Eye (tissue), 1 donor: ENCODE measurements at regions not wholly inside any gene's neighbourhood (a gene's known extent, or its start where the extent isn't known, plus 50 kb on each side); places are given as distances from the start of the nearest gene placed in this dataset.
A peak's percentile ranks its signal among the peaks of the same experiment; 100 is the strongest.
"Not testable (repeated sequence)": the region's sequence is repeated elsewhere in the genome, so short reads cannot be mapped to it uniquely, and the experiment has no call there.

Experiments
- DNase-seq: peaks from one replicate; pipeline ENCODE4 v3.0.0-alpha.2; 2015

DNA sequence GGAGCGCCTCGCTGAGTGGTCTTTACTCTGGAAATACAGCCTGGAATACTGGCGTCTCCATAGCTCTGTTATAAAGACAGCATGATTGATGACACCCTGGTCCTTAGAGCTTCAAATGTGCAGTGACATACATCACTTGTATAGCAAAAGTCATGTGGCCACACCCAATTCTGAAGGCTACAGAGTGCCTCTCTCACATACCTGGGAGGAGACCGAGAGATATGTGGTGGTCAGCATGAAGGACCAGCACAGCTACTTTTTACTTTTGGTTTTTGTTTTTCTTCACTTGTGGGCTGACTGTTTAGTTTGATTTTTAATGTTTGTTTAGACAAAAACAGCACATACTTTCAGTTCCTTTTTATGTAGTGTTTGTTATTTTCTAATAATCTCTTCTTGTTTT lies 938.5 kb upstream of the SOX11 start:
- no peak for DNase-seq

DNA sequence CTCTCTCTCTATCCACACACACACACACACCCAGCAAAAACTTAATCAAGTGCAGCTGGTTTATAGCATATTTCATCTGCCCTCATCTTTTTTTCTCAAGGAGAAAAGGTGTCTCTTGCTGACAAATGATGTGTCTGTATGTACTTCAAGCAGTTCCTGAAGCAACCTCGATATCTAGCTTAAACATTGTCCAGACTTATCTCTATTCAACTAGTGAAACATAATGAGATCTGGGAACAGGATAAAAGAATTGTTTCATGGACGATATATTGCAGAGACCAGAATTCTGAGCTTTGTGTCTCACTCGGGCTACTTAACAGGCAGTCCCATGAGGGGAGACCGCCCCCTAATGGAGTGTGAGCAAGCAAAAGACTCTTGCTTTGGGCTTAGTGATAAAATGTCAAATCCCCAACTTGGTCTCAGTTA lies 929.2 kb upstream of the SOX11 start:
- DNase-seq, result peak; percentile 90

- no peak for DNase-seq
Measured at GRCh38 chr2:4765787-4766530, 926.2 kb upstream of the SOX11 start.

- no peak for DNase-seq
Measured at GRCh38 chr2:4775668-4776067, 916.5 kb upstream of the SOX11 start.

GRCh38 chr2:4780679-4781078 lies 911.5 kb upstream of the SOX11 start:
- DNase-seq, result no peak

- no peak for DNase-seq
Measured at GRCh38 chr2:4782647-4783046, 909.5 kb upstream of the SOX11 start.

- peak; percentile 19 for DNase-seq
Measured at GRCh38 chr2:4791488-4791887, 900.7 kb upstream of the SOX11 start.

GRCh38 chr2:4792126-4792525 lies 900.1 kb upstream of the SOX11 start:
- no peak for DNase-seq

- DNase-seq, result no peak
Measured at GRCh38 chr2:4803396-4803795, 888.8 kb upstream of the SOX11 start.

GRCh38 chr2:4814137-4814536 lies 878.0 kb upstream of the SOX11 start:
- not testable (repeated sequence) for DNase-seq

DNA sequence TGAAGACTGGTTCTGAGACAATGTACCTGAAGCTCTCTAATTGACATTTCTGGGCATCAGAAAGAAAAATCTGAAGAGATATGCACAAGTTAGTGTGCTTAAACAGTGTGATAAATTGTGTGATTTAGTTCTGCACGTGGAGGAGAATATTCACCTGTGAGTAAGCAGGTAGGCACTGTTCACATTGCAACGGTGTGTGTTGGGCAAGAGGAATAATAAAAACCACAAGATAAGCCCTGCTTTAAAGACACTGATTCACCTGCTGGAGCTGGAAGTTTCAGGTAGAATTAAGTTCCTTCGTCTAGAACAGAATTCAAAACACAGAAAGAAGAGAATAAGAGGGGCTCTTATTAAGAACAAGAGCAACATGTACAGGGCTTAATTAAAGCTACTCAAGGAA lies 864.3 kb upstream of the SOX11 start:
- DNase-seq, result no peak

DNA sequence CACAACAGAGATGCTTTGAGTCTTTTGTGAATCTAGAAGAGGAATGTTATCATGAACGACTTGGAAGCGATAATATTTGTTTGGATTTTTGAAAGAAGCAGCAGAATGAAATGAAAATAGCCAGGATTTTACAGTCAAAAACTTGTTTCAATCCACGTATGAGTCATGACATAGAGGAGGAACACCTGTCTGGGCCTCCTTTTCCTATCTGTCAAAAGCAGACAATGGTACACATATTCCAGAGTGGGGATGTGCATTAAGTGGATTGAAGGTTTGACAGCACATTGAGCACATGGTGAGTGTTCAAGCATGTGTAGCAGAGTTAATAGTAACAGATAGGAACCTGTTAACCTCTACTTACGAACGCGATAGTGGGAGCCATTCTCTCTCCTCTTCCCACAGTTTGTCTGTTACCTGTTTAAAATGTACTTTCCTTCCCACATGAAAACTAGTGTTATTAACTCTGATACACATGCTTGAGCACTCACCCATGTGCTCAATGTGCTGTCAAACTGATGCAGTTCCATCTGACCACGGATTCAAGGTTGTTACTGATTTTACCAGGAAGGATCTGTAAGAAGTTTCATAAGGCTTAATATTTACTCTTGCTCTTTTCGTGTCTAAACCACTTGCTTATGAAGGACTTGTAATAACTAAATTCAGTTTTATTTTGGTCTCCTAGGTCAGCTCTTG lies 863.4 kb upstream of the SOX11 start:
- no peak for DNase-seq

GRCh38 chr2:4831751-4832150 lies 860.4 kb upstream of the SOX11 start:
- peak; percentile 58 for DNase-seq

- no peak for DNase-seq
Measured at GRCh38 chr2:4832642-4833041, 859.5 kb upstream of the SOX11 start.

DNA sequence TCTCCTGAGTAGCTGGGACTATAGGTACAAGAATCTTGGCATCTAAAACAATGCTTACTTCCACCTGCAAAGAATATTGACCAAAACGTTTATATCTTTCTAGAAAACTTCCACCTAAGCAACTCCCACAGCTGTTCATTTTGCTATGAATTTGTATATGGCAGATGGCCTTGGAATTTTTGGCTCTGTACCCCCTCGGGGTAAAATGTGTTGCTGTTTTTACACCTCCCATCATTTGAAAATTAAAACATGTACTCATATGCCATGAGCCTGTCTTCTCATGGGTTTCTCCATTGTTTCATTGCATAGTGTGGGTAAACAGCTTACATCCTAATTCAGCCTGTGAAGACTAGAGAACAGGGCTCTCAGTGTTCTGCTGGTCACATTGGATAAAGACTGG lies 853.6 kb upstream of the SOX11 start:
- DNase-seq, result no peak

DNA sequence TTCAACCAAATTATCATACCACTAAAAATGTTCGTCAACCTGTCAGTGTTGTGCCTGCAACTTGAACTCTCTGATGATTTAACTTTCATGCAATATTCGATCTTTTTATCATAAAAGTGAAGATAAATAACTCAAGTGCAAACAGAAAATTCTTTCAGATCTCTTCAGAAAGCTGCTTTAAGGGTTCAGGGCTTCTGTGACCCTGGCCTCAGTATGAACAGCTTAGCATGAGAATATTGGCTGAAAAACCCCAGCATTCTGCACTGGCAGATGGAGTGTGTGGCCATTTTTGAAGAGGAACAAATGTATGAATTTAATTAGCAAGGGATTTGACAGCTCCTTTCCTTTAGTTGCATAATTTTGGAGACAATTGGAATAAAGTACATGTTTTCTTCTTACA lies 851.4 kb upstream of the SOX11 start:
- DNase-seq, result no peak

DNA sequence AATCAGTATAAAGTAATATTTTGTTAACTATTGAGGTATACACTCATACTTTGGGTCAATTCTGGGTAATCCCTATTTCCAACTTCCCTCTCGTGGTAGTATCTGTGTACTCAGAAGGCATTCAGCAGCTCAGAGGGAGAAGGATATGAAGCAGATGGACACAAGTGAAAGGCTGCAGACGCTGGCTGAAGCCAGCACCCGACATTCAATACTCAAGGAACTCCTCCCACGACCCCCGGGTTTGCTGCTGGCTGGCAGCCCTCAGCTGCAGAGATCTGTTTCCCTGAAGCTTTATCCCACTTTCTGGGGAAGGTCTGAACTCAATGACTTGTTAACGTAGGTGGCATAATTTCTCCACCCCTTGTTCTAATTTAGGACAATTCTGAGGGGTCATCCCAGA lies 847.3 kb upstream of the SOX11 start:
- DNase-seq, result no peak

- no peak for DNase-seq
Measured at GRCh38 chr2:4862031-4862430, 830.2 kb upstream of the SOX11 start.

DNA sequence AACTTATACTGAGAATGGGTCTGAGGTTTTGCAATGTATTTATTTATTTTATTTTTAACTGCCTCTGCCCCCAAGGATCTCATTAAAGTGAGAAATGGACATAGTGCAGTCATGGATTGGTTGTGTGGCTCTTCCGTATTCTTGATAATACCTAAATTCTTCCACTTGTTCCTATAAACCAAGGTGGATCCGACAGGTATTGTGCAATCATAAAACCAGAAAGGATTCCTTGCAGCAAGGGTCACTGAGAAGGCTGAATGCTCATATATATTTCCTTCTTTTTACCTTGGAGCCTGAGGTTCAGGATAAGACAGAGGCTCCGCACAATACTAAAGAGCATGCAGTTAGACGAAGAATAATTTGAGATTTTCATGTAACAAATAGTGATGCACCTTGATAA lies 826.0 kb upstream of the SOX11 start:
- DNase-seq, result no peak

DNA sequence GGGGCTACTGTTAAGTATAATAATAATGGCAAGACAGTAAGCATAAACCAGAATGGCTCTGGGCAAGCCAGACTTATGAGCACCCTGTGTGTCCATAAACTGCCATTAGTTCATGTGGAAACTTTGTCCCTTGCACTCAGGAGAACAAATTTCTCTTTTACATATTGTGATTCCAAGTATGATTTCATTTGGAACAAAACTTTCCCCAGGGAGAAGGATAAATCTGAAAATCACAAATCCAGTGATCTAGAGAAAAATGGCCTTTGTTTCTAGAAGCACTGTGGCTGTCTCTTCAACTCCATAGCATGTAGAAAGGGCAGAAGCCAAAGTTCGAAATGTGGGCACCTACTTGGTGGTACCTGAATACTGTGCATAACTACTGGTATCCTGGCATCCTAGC lies 823.7 kb upstream of the SOX11 start:
- no peak for DNase-seq

DNA sequence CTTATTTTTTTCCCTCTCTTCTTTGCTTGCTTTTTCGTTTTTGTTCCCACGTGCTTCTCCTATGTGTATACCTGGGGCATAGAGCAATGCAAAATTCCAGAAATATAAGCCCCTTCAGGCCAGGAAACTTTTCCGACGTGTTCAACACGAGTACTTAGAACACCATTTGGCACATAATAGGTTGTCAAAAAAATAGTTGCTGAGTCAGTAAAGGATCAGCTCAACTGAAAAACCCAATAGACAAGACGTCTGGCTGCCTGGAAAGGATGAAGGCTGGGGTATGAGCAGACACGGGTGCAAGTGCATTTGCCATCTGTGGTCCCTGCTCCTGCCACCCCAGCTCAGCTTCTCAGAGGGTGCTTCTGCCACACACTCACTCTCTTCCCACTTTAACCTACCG lies 823.0 kb upstream of the SOX11 start:
- no peak for DNase-seq

GRCh38 chr2:4873364-4873763 lies 818.8 kb upstream of the SOX11 start:
- peak; percentile 29 for DNase-seq

DNA sequence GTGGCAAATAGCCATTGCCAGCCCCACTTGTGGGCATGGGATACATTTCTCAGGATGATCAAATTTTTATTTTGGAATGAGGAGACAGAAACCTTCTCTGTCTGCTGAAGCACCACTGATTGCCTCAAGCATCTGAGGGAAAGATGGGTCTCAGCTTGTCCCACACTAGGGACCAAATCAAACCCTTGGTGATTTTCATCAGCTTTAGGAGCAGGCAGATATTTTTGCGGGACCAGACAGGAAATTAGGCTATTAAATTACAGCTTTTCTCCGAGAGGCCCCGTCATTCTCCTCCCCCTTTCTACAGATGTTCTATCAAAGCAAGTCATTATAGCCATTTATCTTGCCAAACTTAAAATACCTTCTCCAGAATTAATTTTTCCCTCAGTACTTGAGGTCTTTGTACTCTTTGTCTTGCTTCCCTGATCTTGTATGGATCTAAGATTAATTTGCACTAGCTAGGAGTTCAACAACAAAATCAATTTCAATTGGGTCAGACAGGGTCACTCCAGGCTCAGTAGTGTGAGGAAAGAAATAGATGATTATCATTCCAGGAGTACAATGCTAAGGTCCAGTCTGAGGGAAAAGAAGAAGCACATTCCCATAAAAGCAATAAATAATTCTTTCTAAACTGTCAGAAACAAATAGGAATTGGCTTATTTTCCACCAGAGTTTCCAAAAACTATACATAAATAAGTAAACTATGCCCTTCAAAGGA lies 818.1 kb upstream of the SOX11 start:
- DNase-seq, result peak; percentile 55

- DNase-seq, result peak; percentile 29
Measured at GRCh38 chr2:4882421-4882820, 809.8 kb upstream of the SOX11 start.
